Ovary (tissue), 3 donors: ENCODE measurements at regions not wholly inside any gene's neighbourhood (a gene's known extent, or its start where the extent isn't known, plus 50 kb on each side); places are given as distances from the start of the nearest gene placed in this dataset.

Experiments used
- CTCF ChIP-seq, 3 donors: fragments of 450-650 bp in 2 of 3; fragments of 200-600 bp in 1 of 3; IDR thresholded peaks; one replicate each; pipeline versions ENCODE4 v1.5.1 to v1.8.0; 2016 to 2022; ENCODE audit warnings: antibody characterized with exemption in 3 of 3, mild to moderate bottlenecking in 1 of 3
- EP300 ChIP-seq: sonication (generic); formaldehyde crosslinking; IDR thresholded peaks from one replicate; pipeline ENCODE4 v1.6.1; 2017; ENCODE audit warnings: antibody characterized with exemption
- POLR2A ChIP-seq: fragments of 450-650 bp; IDR thresholded peaks from one replicate; pipeline ENCODE4 v1.6.1; 2017; ENCODE audit warnings: antibody characterized with exemption, mild to moderate bottlenecking, moderate library complexity
- donor health status: DM: no; HTN: no; CAD: no.

GRCh38 chr2:71991397-71991796, 156.3 kb downstream of the CYP26B1 start:
- TF ChIP-seq POLR2A (no peak), CTCF (IDR thresholded peaks at IDR 0.05) (no peak), EP300 (no peak)
